WTC11 (cell line): ENCODE measurements at regions not wholly inside any gene's neighbourhood (a gene's known extent, or its start where the extent isn't known, plus 50 kb on each side); places are given as distances from the start of the nearest gene placed in this dataset.

Source experiments
- ATAC-seq: fragments of 200-7000 bp; cut with Tn5 transposase; 2 replicates; pipeline ENCODE4 v1.10.0; 2021; ENCODE audit warnings: mild to moderate bottlenecking, moderate library complexity
- CTCF ChIA-PET: fragments of 300-600 bp; sonication (Branson Sonifier 250); formaldehyde crosslinking; loops from one replicate; lab custom pipeline; 2021; ENCODE audit warnings: antibody characterized with exemption; lab: Charles Lee
- POLR2A ChIA-PET: fragments of 350-600 bp; sonication (Branson Sonifier 250); formaldehyde crosslinking; loops from one replicate; lab custom pipeline; 2021; ENCODE audit warnings: antibody characterized with exemption; lab: Charles Lee
- DNase-seq: peaks from one replicate; pipeline ENCODE4 v3.0.0; 2021; ENCODE audit warnings: low spot score
- H3K27ac Mint-ChIP-seq: 2 replicates; pipeline ENCODE4 v1.8.0; 2021; ENCODE audit warnings: mixed read lengths
- H3K27me3 Mint-ChIP-seq: 2 replicates; pipeline ENCODE4 v1.8.0; 2021; ENCODE audit warnings: low read depth, mild to moderate bottlenecking, moderate library complexity, mixed read lengths
- H3K36me3 Mint-ChIP-seq: 2 replicates; pipeline ENCODE4 v1.8.0; 2021; ENCODE audit warnings: mixed read lengths
- H3K4me1 Mint-ChIP-seq: 2 replicates; pipeline ENCODE4 v1.8.0; 2022; ENCODE audit warnings: mixed read lengths
- H3K4me3 Mint-ChIP-seq: 2 replicates; pipeline ENCODE4 v1.8.0; 2021; ENCODE audit warnings: mild to moderate bottlenecking, moderate library complexity, mixed read lengths
- H3K9me3 Mint-ChIP-seq: 2 replicates; pipeline ENCODE4 v1.8.0; 2021; ENCODE audit warnings: mixed read lengths
- ATF2 ChIP-seq: sonication (generic); formaldehyde crosslinking; IDR thresholded peaks from 2 replicates; pipeline ENCODE4 v1.8.1; 2022; ENCODE audit warnings: low read depth, missing genetic modification reagents, borderline replicate concordance
- CTCF ChIP-seq: fragments of 200-600 bp; IDR thresholded peaks from 2 replicates; pipeline ENCODE4 v1.8.0; 2022; ENCODE audit warnings: antibody characterized with exemption
- ELF4 ChIP-seq: sonication (generic); formaldehyde crosslinking; IDR thresholded peaks from 2 replicates; pipeline ENCODE4 v1.8.1; 2022; ENCODE audit warnings: low read depth, mild to moderate bottlenecking, moderate library complexity, missing genetic modification reagents
- FOXJ3 ChIP-seq: sonication (generic); formaldehyde crosslinking; IDR thresholded peaks from 2 replicates; pipeline ENCODE4 v1.9.0; 2021; ENCODE audit warnings: missing genetic modification reagents, mild to moderate bottlenecking, borderline replicate concordance
- FOXP4 ChIP-seq: sonication (generic); formaldehyde crosslinking; IDR thresholded peaks from 2 replicates; pipeline ENCODE4 v1.8.0; 2022; ENCODE audit warnings: mild to moderate bottlenecking, missing genetic modification reagents
- GTF2I ChIP-seq: fragments of 250-450 bp; sonication (Bioruptor Pico); conservative IDR thresholded peaks from 2 replicates; pipeline ENCODE4 v1.4.0; 2021; ENCODE audit warnings: mild to moderate bottlenecking
- HMGA2 ChIP-seq: fragments of 250-450 bp; sonication (Bioruptor Pico); IDR thresholded peaks from 2 replicates; pipeline ENCODE4 v1.4.0; 2021; ENCODE audit warnings: mild to moderate bottlenecking, moderate library complexity
- IRF1 ChIP-seq: sonication (generic); formaldehyde crosslinking; IDR thresholded peaks from 2 replicates; pipeline ENCODE4 v1.8.0; 2023; ENCODE audit warnings: missing genetic modification reagents
- NFATC4 ChIP-seq: fragments of 250-450 bp; sonication (Bioruptor Pico); IDR thresholded peaks from 2 replicates; pipeline ENCODE4 v1.9.0; 2021; ENCODE audit warnings: mild to moderate bottlenecking
- NR1H2 ChIP-seq: sonication (generic); formaldehyde crosslinking; IDR thresholded peaks from 2 replicates; pipeline ENCODE4 v1.9.0; 2021; ENCODE audit warnings: mild to moderate bottlenecking, moderate library complexity, missing genetic modification reagents
- NR2C2 ChIP-seq: sonication (generic); formaldehyde crosslinking; IDR thresholded peaks from 2 replicates; pipeline ENCODE4 v1.8.0; 2022; ENCODE audit warnings: mild to moderate bottlenecking, missing genetic modification reagents
- NR3C1 ChIP-seq: sonication (generic); formaldehyde crosslinking; conservative IDR thresholded peaks from 2 replicates; pipeline ENCODE4 v1.8.1; 2023; ENCODE audit warnings: low read depth, mild to moderate bottlenecking, missing genetic modification reagents
- PRRX2 ChIP-seq: fragments of 250-450 bp; sonication (Bioruptor Pico); IDR thresholded peaks from 2 replicates; pipeline ENCODE4 v1.8.0; 2021; ENCODE audit warnings: mild to moderate bottlenecking
- STAT6 ChIP-seq: sonication (generic); formaldehyde crosslinking; conservative IDR thresholded peaks from 2 replicates; pipeline ENCODE4 v1.8.1; 2023; ENCODE audit warnings: mild to moderate bottlenecking, low read depth, missing genetic modification reagents, moderate library complexity
- USF1 ChIP-seq: sonication (generic); formaldehyde crosslinking; IDR thresholded peaks from 2 replicates; pipeline ENCODE4 v1.8.0; 2022; ENCODE audit warnings: mild to moderate bottlenecking, missing genetic modification reagents
- USF2 ChIP-seq: sonication (generic); formaldehyde crosslinking; IDR thresholded peaks from 2 replicates; pipeline ENCODE4 v1.8.1; 2023; ENCODE audit warnings: mild to moderate bottlenecking, missing genetic modification reagents, moderate library complexity
- ZBTB43 ChIP-seq: sonication (generic); formaldehyde crosslinking; IDR thresholded peaks from 2 replicates; pipeline ENCODE4 v1.8.1; 2023; ENCODE audit warnings: mild to moderate bottlenecking, missing genetic modification reagents
- ZNF121 ChIP-seq: sonication (generic); formaldehyde crosslinking; IDR thresholded peaks from 2 replicates; pipeline ENCODE4 v1.8.0; 2023; ENCODE audit warnings: missing genetic modification reagents
- ZNF396 ChIP-seq: fragments of 250-450 bp; sonication (Bioruptor Pico); IDR thresholded peaks from 2 replicates; pipeline ENCODE4 v1.8.0; 2021; ENCODE audit warnings: mild to moderate bottlenecking, moderate library complexity, borderline replicate concordance
- ZNF425 ChIP-seq: fragments of 250-450 bp; sonication (Bioruptor Pico); conservative IDR thresholded peaks from 2 replicates; pipeline ENCODE4 v1.9.0; 2021; ENCODE audit warnings: mild to moderate bottlenecking

- Mint-ChIP-seq H3K4me1 (peaks cover 19% of the 10 kb centered on the region), H3K9me3 (peaks cover 5% of the 10 kb centered on the region; the same call in 1 of the 2 replicates), H3K4me3 (no peak overlapping the region), H3K27ac (no peak overlapping the region), H3K27me3 (no peaks in the 10 kb centered on the region), H3K36me3 (no peaks in the 10 kb centered on the region)
- no peak for DNase-seq
- CTCF ChIA-PET, result no interaction called here
- POLR2A ChIA-PET, result no interaction called here
- ATAC-seq, result no peak
- TF ChIP-seq IRF1 (CRISPR knock-in tag), result no peak
- no peak for TF ChIP-seq ZNF425 (CRISPR knock-in tag)
- no peak for TF ChIP-seq NR2C2
- TF ChIP-seq FOXJ3 (CRISPR knock-in tag), result no peak
- TF ChIP-seq USF1 (CRISPR knock-in tag), result no peak
- no peak for TF ChIP-seq CTCF
- TF ChIP-seq ATF2 (CRISPR knock-in tag), result no peak
- no peak for TF ChIP-seq ZNF121 (CRISPR knock-in tag)
- no peak for TF ChIP-seq NFATC4 (CRISPR knock-in tag)
Observed at GRCh38 chr10:5297466-5297865, 67.3 kb upstream of the UCN3 start.

GRCh38 chr10:5297996-5298395 lies 66.8 kb upstream of the UCN3 start:
- ChIA-PET CTCF (no interaction called here), POLR2A (no interaction called here)
- Mint-ChIP-seq H3K9me3 (peaks cover 5% of the 10 kb centered on the region), H3K27ac (no peak overlapping the region), H3K36me3 (no peaks in the 10 kb centered on the region), H3K27me3 (no peaks in the 10 kb centered on the region), H3K4me3 (no peak overlapping the region), H3K4me1 (peaks cover 17% of the 10 kb centered on the region)
- TF ChIP-seq NR1H2 (CRISPR knock-in tag) (no peak), ZNF396 (CRISPR knock-in tag) (no peak), PRRX2 (CRISPR knock-in tag) (no peak), ZNF121 (CRISPR knock-in tag) (no peak), IRF1 (CRISPR knock-in tag) (no peak), NR3C1 (CRISPR knock-in tag) (no peak), ZBTB43 (CRISPR knock-in tag) (no peak), USF2 (CRISPR knock-in tag) (no peak), ELF4 (CRISPR knock-in tag) (no peak), STAT6 (CRISPR knock-in tag) (no peak), FOXP4 (CRISPR knock-in tag) (no peak), GTF2I (CRISPR knock-in tag) (no peak), HMGA2 (no peak)
- DNase-seq (no peak), ATAC-seq (no peak)
